ENCODE measurements at regions not wholly inside any gene's neighbourhood (a gene's known extent, or its start where the extent isn't known, plus 50 kb on each side); places are given as distances from the start of the nearest gene placed in this dataset.
"Not testable (repeated sequence)": the region's sequence is repeated elsewhere in the genome, so short reads cannot be mapped to it uniquely, and the experiment has no call there.

GRCh38 chr16:88237761-88238415 is 144.9 kb upstream of the ZNF469 start:
- H3K27ac Mint-ChIP-seq; H3K36me3 ChIP-seq (replicated peaks in 1 of 2; ENCODE audit: control extremely low read depth in 1 of 2, control insufficient read depth in 1 of 2, extremely low read depth in 1 of 2, insufficient read depth in 2 of 2, low read length in 1 of 2); DNase-seq; intact Hi-C loops (cut with micrococcal nuclease); H3K4me1 Mint-ChIP-seq; H3K27me3 ChIP-seq (replicated peaks in 1 of 4; ENCODE audit: control extremely low read depth in 1 of 4, control insufficient read depth in 3 of 4, insufficient read depth in 4 of 4, low read length in 3 of 4); H2AFZ ChIP-seq (ENCODE audit: insufficient read depth, low read depth, low read length, poor library complexity, severe bottlenecking); POLR2A ChIA-PET; H3K4me3 Mint-ChIP-seq; H3K9me3 ChIP-seq (ENCODE audit: control extremely low read depth in 1 of 3, control insufficient read depth in 2 of 3, insufficient read depth in 1 of 3, low read length in 2 of 3); H3K9ac ChIP-seq (ENCODE audit: low read length); ATAC-seq (ENCODE audit: low read depth); CTCF ChIA-PET; H3K79me2 ChIP-seq (ENCODE audit: control insufficient read depth, insufficient read depth, low read length); H4K20me1 ChIP-seq (ENCODE audit: control insufficient read depth, insufficient read depth, low read length, poor library complexity, severe bottlenecking); H3K9me3 Mint-ChIP-seq (ENCODE audit: insufficient read depth); H3K27ac ChIP-seq (ENCODE audit: low read length in 2 of 2); H3K4me2 ChIP-seq (replicated peaks; ENCODE audit: low read depth, low read length, poor library complexity, severe bottlenecking); H3K4me3 ChIP-seq (ENCODE audit: control extremely low read depth in 1 of 5, extremely low read depth in 1 of 5, insufficient read depth in 1 of 5, low read depth in 2 of 5, low read length in 4 of 5); H3K4me1 ChIP-seq (ENCODE audit: control insufficient read depth in 2 of 2, insufficient read depth in 2 of 2, low read length in 2 of 2): not testable (repeated sequence)
- peaks cover 18% of the 10 kb centered on the region for H3K27me3 Mint-ChIP-seq
- 71% methylated on average over 1 of the region's 10 CpGs for WGBS (ENCODE audit: insufficient coverage)

- H3K4me1 ChIP-seq (ENCODE audit: control insufficient read depth in 2 of 2, insufficient read depth in 2 of 2, low read length in 2 of 2); H3K4me3 ChIP-seq (ENCODE audit: control extremely low read depth in 1 of 5, extremely low read depth in 1 of 5, insufficient read depth in 1 of 5, low read depth in 2 of 5, low read length in 4 of 5); POLR2A ChIA-PET; ATAC-seq (ENCODE audit: low read depth); CTCF ChIA-PET; H3K9ac ChIP-seq (ENCODE audit: low read length); H3K4me2 ChIP-seq (replicated peaks; ENCODE audit: low read depth, low read length, poor library complexity, severe bottlenecking); H3K9me3 ChIP-seq (ENCODE audit: control extremely low read depth in 1 of 3, control insufficient read depth in 2 of 3, insufficient read depth in 1 of 3, low read length in 2 of 3); H3K27me3 ChIP-seq (replicated peaks in 1 of 4; ENCODE audit: control extremely low read depth in 1 of 4, control insufficient read depth in 3 of 4, insufficient read depth in 4 of 4, low read length in 3 of 4); DNase-seq; H4K20me1 ChIP-seq (ENCODE audit: control insufficient read depth, insufficient read depth, low read length, poor library complexity, severe bottlenecking); H3K79me2 ChIP-seq (ENCODE audit: control insufficient read depth, insufficient read depth, low read length); H3K4me3 Mint-ChIP-seq; intact Hi-C loops (cut with micrococcal nuclease); H3K36me3 ChIP-seq (replicated peaks in 1 of 2; ENCODE audit: control extremely low read depth in 1 of 2, control insufficient read depth in 1 of 2, extremely low read depth in 1 of 2, insufficient read depth in 2 of 2, low read length in 1 of 2); H3K9me3 Mint-ChIP-seq (ENCODE audit: insufficient read depth); H3K27ac ChIP-seq (ENCODE audit: low read length in 2 of 2); H2AFZ ChIP-seq (ENCODE audit: insufficient read depth, low read depth, low read length, poor library complexity, severe bottlenecking); H3K4me1 Mint-ChIP-seq; H3K27ac Mint-ChIP-seq: not testable (repeated sequence)
- 38% methylated on average over 1 of the region's 8 CpGs for WGBS (ENCODE audit: insufficient coverage)
- H3K27me3 Mint-ChIP-seq = peaks cover 18% of the 10 kb centered on the region
Observed at GRCh38 chr16:88238732-88239274, 144.0 kb upstream of the ZNF469 start.

- POLR2A ChIA-PET; H3K36me3 ChIP-seq (replicated peaks in 1 of 2; ENCODE audit: control extremely low read depth in 1 of 2, control insufficient read depth in 1 of 2, extremely low read depth in 1 of 2, insufficient read depth in 2 of 2, low read length in 1 of 2); ATAC-seq (ENCODE audit: low read depth); H3K79me2 ChIP-seq (ENCODE audit: control insufficient read depth, insufficient read depth, low read length); H3K4me3 ChIP-seq (ENCODE audit: control extremely low read depth in 1 of 5, extremely low read depth in 1 of 5, insufficient read depth in 1 of 5, low read depth in 2 of 5, low read length in 4 of 5); DNase-seq; H3K9me3 ChIP-seq (ENCODE audit: control extremely low read depth in 1 of 3, control insufficient read depth in 2 of 3, insufficient read depth in 1 of 3, low read length in 2 of 3); H3K27ac ChIP-seq (ENCODE audit: low read length in 2 of 2); H3K4me1 Mint-ChIP-seq; H3K4me3 Mint-ChIP-seq; H3K9ac ChIP-seq (ENCODE audit: low read length); intact Hi-C loops (cut with micrococcal nuclease); H2AFZ ChIP-seq (ENCODE audit: insufficient read depth, low read depth, low read length, poor library complexity, severe bottlenecking); H3K4me2 ChIP-seq (replicated peaks; ENCODE audit: low read depth, low read length, poor library complexity, severe bottlenecking); H4K20me1 ChIP-seq (ENCODE audit: control insufficient read depth, insufficient read depth, low read length, poor library complexity, severe bottlenecking); H3K27me3 ChIP-seq (replicated peaks in 1 of 4; ENCODE audit: control extremely low read depth in 1 of 4, control insufficient read depth in 3 of 4, insufficient read depth in 4 of 4, low read length in 3 of 4); H3K4me1 ChIP-seq (ENCODE audit: control insufficient read depth in 2 of 2, insufficient read depth in 2 of 2, low read length in 2 of 2); H3K9me3 Mint-ChIP-seq (ENCODE audit: insufficient read depth); H3K27ac Mint-ChIP-seq; CTCF ChIA-PET: not testable (repeated sequence)
- 50% methylated on average over 2 of the region's 8 CpGs for WGBS (ENCODE audit: insufficient coverage)
- peaks cover 15% of the 10 kb centered on the region for H3K27me3 Mint-ChIP-seq
Observed at GRCh38 chr16:88240118-88240517, 142.6 kb upstream of the ZNF469 start.

GRCh38 chr16:88240776-88241175 is 142.0 kb upstream of the ZNF469 start:
- H3K27me3 ChIP-seq (replicated peaks in 1 of 4; ENCODE audit: control extremely low read depth in 1 of 4, control insufficient read depth in 3 of 4, insufficient read depth in 4 of 4, low read length in 3 of 4); H3K4me1 Mint-ChIP-seq; DNase-seq; H4K20me1 ChIP-seq (ENCODE audit: control insufficient read depth, insufficient read depth, low read length, poor library complexity, severe bottlenecking); H3K9ac ChIP-seq (ENCODE audit: low read length); H3K79me2 ChIP-seq (ENCODE audit: control insufficient read depth, insufficient read depth, low read length); H3K4me2 ChIP-seq (replicated peaks; ENCODE audit: low read depth, low read length, poor library complexity, severe bottlenecking); H3K4me3 ChIP-seq (ENCODE audit: control extremely low read depth in 1 of 5, extremely low read depth in 1 of 5, insufficient read depth in 1 of 5, low read depth in 2 of 5, low read length in 4 of 5); H3K36me3 ChIP-seq (replicated peaks in 1 of 2; ENCODE audit: control extremely low read depth in 1 of 2, control insufficient read depth in 1 of 2, extremely low read depth in 1 of 2, insufficient read depth in 2 of 2, low read length in 1 of 2); H3K9me3 ChIP-seq (ENCODE audit: control extremely low read depth in 1 of 3, control insufficient read depth in 2 of 3, insufficient read depth in 1 of 3, low read length in 2 of 3); CTCF ChIA-PET; H3K9me3 Mint-ChIP-seq (ENCODE audit: insufficient read depth); H3K27ac Mint-ChIP-seq; H3K4me3 Mint-ChIP-seq; H3K4me1 ChIP-seq (ENCODE audit: control insufficient read depth in 2 of 2, insufficient read depth in 2 of 2, low read length in 2 of 2); H3K27ac ChIP-seq (ENCODE audit: low read length in 2 of 2); POLR2A ChIA-PET; ATAC-seq (ENCODE audit: low read depth); intact Hi-C loops (cut with micrococcal nuclease); H2AFZ ChIP-seq (ENCODE audit: insufficient read depth, low read depth, low read length, poor library complexity, severe bottlenecking): not testable (repeated sequence)
- WGBS (ENCODE audit: insufficient coverage) = 90% methylated on average over 7 of the region's 11 CpGs
- peaks cover 10% of the 10 kb centered on the region for H3K27me3 Mint-ChIP-seq
